Peyer's patch (tissue), 4 donors: ENCODE measurements at regions not wholly inside any gene's neighbourhood (a gene's known extent, or its start where the extent isn't known, plus 50 kb on each side); places are given as distances from the start of the nearest gene placed in this dataset.

Experiments
- DNase-seq, 3 donors: peaks; one replicate each; pipeline ENCODE4 v3.0.0-alpha.2; 2017 to 2019
- H3K27ac ChIP-seq, 4 donors: fragments of 200-600 bp; sonication (generic); one replicate each; pipeline ENCODE4 v1.5.1; 2016 to 2019
- H3K27me3 ChIP-seq, 2 donors: fragments of 200-600 bp; sonication (generic); one replicate each; pipeline ENCODE4 v1.5.1; 2019
- H3K36me3 ChIP-seq, 3 donors: fragments of 200-600 bp; sonication (generic); one replicate each; pipeline ENCODE4 v1.5.1; 2016 to 2019
- H3K4me1 ChIP-seq, 4 donors: fragments of 200-600 bp; sonication (generic); one replicate each; pipeline ENCODE4 v1.5.1; 2016 to 2019
- H3K4me3 ChIP-seq, 4 donors: fragments of 200-600 bp; sonication (generic); 1 replicate in 3 of 4; 2 replicates in 1 of 4; pipeline ENCODE4 v1.5.1; 2016 to 2019; ENCODE audit warnings: mild to moderate bottlenecking in 1 of 4
- H3K9me3 ChIP-seq, 4 donors: fragments of 200-600 bp; sonication (generic); one replicate each; pipeline ENCODE4 v1.5.1; 2016 to 2019; ENCODE audit warnings: mild to moderate bottlenecking in 1 of 4
- POLR2A ChIP-seq, 2 donors: fragments of 450-650 bp; IDR thresholded peaks; one replicate each; pipeline ENCODE4 v1.5.1; 2017; ENCODE audit warnings: antibody characterized with exemption in 2 of 2, mild to moderate bottlenecking in 2 of 2, moderate library complexity in 2 of 2
- TF ChIP-seq, protein P1 (sequence below), 6 experiments: fragments of 450-650 bp in 4 of 6; fragments of 200-600 bp in 2 of 6; sonication (generic) in 1 of 6; IDR thresholded peaks; one replicate each; pipeline ENCODE4 v1.5.1; 2017 to 2019; ENCODE audit warnings: antibody characterized with exemption in 6 of 6, mild to moderate bottlenecking in 3 of 6, moderate library complexity in 1 of 6

DNA sequence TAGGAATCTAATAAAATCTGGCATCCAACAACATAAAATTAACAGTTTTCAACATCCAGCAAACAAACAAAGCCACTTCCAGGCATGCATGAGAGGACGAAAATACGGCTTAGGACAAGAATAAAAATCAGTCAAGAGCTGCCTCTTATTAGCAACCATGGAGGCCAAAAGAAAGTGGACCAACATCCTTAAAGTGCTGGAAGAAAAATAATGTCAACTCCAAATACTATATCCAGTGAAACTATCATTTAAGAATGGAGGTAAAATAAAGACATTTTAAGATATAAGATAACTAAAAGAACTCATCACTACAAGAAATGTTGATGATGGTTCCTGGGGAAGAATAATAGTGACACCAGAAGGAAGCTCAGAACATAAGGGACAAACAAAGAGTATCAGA lies 224.0 kb upstream of the IRX4 start:
- no peak overlapping the region for H3K27ac ChIP-seq
- H3K4me3 ChIP-seq: no peak overlapping the region
- DNase-seq: no peak
- H3K36me3 ChIP-seq: no peaks in the 10 kb centered on the region
- H3K27me3 ChIP-seq: no peaks in the 10 kb centered on the region
- TF ChIP-seq, protein P1, sequence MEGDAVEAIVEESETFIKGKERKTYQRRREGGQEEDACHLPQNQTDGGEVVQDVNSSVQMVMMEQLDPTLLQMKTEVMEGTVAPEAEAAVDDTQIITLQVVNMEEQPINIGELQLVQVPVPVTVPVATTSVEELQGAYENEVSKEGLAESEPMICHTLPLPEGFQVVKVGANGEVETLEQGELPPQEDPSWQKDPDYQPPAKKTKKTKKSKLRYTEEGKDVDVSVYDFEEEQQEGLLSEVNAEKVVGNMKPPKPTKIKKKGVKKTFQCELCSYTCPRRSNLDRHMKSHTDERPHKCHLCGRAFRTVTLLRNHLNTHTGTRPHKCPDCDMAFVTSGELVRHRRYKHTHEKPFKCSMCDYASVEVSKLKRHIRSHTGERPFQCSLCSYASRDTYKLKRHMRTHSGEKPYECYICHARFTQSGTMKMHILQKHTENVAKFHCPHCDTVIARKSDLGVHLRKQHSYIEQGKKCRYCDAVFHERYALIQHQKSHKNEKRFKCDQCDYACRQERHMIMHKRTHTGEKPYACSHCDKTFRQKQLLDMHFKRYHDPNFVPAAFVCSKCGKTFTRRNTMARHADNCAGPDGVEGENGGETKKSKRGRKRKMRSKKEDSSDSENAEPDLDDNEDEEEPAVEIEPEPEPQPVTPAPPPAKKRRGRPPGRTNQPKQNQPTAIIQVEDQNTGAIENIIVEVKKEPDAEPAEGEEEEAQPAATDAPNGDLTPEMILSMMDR (IDR thresholded peaks at IDR 0.05): no peak
- no peaks in the 10 kb centered on the region for H3K9me3 ChIP-seq
- H3K4me1 ChIP-seq: no peaks in the 10 kb centered on the region

GRCh38 chr5:2105141-2105540 lies 222.4 kb upstream of the IRX4 start:
- Histone ChIP-seq H3K36me3 (no peaks in the 10 kb centered on the region), H3K9me3 (no peaks in the 10 kb centered on the region), H3K27ac (no peak overlapping the region), H3K27me3 (no peaks in the 10 kb centered on the region), H3K4me1 (no peaks in the 10 kb centered on the region), H3K4me3 (no peak overlapping the region)
- no peak for TF ChIP-seq POLR2A (IDR thresholded peaks at IDR 0.05)
- TF ChIP-seq, protein P1 (IDR thresholded peaks at IDR 0.05): no peak
- DNase-seq: no peak

DNA sequence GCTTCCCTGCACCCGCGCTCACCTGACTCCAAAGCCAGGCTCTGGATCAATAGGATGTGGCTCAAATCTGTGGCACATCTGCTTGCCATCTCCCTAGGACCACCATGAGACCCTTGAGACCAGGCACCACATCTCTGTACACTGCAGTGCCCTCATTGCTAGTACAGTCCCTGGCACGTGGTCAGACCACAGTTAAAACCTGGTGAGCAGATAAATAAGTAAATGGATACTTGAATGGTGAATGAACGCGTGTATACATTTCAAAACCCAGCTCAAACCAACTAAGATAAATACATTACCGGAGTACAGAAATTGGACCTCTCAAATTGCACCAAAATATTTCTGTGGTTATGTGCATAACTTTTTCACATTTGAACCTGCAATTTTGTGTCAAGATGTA lies 221.2 kb upstream of the IRX4 start:
- Histone ChIP-seq H3K36me3 (no peaks in the 10 kb centered on the region), H3K27me3 (no peaks in the 10 kb centered on the region), H3K9me3 (no peaks in the 10 kb centered on the region), H3K4me3 (no peak overlapping the region), H3K4me1 (no peaks in the 10 kb centered on the region), H3K27ac (no peak overlapping the region)
- no peak for TF ChIP-seq POLR2A (IDR thresholded peaks at IDR 0.05)
- TF ChIP-seq, protein P1 (IDR thresholded peaks at IDR 0.05): no peak
- no peak for DNase-seq

DNA sequence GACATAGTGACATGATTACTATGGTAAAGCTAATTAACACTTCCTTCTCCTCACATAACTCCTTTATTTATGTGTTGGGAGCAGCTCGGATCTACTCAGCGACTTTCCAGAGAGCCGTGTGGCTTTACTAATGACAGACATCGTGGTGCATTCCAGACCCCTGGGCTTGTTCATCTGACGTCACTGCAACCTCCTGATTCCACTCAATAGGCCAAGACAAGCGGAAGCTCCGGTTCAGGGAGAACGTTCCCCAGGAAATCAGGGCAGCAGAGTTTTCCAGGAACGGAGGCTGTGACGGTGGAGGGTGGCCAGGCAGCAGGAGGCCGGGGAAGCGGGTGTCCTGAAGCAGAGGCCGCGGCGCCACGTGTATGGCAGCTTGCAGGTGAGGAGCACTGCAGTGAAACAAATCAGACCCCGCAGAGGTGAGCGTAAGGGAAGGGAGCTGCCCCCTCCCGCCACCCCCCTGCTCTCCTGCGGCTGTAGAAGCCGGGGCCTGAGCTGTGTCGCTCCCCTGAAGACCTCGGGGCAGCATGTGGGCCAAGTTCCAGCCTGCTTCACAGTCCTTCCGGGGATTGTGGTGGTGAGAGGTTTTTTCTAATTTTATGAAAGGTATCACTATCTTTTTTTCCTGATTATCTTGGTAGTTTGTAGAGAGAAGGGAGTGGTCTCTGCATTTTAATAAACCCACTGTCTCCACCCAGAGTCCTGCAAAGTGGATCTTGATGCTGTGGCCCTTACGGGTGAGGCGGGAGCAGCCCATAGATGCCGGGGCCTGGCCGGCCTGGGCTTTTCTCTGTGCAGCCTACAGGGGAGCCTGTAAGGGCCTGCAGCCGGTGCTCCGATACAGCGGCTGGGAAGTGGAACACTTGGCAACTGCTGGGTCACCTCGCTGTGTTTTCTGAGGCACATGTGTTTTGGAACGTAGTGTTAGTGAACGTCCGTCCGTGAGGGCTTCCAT lies 220.4 kb upstream of the IRX4 start:
- H3K36me3 ChIP-seq: no peaks in the 10 kb centered on the region
- DNase-seq: no peak
- H3K27me3 ChIP-seq: no peaks in the 10 kb centered on the region
- no peak overlapping the region for H3K4me3 ChIP-seq
- no peaks in the 10 kb centered on the region for H3K9me3 ChIP-seq
- H3K4me1 ChIP-seq: no peaks in the 10 kb centered on the region
- TF ChIP-seq, protein P1 (IDR thresholded peaks at IDR 0.05): no peak
- no peak for TF ChIP-seq POLR2A (IDR thresholded peaks at IDR 0.05)
- no peak overlapping the region for H3K27ac ChIP-seq

DNA sequence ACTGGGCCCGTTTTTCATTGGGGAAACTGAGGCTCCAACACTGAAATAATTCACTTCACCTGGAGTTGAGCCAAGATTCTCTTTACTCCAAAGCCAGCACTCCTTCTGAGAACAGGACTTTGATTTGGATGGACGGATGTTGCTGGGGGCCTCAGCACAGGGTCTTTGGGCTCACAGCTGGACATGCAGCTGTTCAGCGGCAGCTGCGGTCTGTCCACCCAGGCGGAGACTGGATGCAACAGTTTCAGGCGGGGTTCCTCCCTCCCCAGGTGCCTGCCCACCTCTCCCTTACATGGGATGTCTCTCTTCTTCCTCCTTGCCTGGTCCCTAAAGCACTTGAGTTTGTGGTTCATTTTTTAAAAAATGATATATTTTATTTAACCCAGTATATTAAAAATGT lies 219.0 kb upstream of the IRX4 start:
- H3K27me3 ChIP-seq: no peaks in the 10 kb centered on the region
- H3K36me3 ChIP-seq: no peaks in the 10 kb centered on the region
- H3K4me1 ChIP-seq: no peaks in the 10 kb centered on the region
- TF ChIP-seq POLR2A (IDR thresholded peaks at IDR 0.05): no peak
- TF ChIP-seq, protein P1 (IDR thresholded peaks at IDR 0.05): no peak
- no peak for DNase-seq
- no peak overlapping the region for H3K4me3 ChIP-seq
- H3K27ac ChIP-seq: no peak overlapping the region
- H3K9me3 ChIP-seq: no peaks in the 10 kb centered on the region
